GM12878 (cell line): ENCODE measurements at regions not wholly inside any gene's neighbourhood (a gene's known extent, or its start where the extent isn't known, plus 50 kb on each side); places are given as distances from the start of the nearest gene placed in this dataset.

ENCODE experiments used
- ATAC-seq: fragments of 200-7000 bp; cut with Tn5 transposase; 3 replicates; pipeline ENCODE4 v1.9.1; 2020; ENCODE audit warnings: mild to moderate bottlenecking, moderate library complexity
- BruUV-seq: library from RNA; stranded (reverse); fragments of 400-500 nt; replicated peaks from 2 replicates; lab custom pipeline; 2021; lab: Mats Ljungman, UMichigan
- CTCF ChIA-PET: fragments of 300-600 bp; sonication (Branson Sonifier 250); formaldehyde crosslinking; extraction: SDS; loops from one replicate; lab custom pipeline; 2021; ENCODE audit warnings: inconsistent platforms; lab: Yijun Ruan, JAX
- POLR2A ChIA-PET: fragments of 350-600 bp; formaldehyde crosslinking; extraction: SDS; loops from one replicate; lab custom pipeline; 2021; ENCODE audit warnings: inconsistent platforms; lab: Charles Lee
- RAD21 ChIA-PET: fragments of 300-600 bp; sonication (Branson Sonifier 250); formaldehyde crosslinking; loops from one replicate; lab custom pipeline; 2023; ENCODE audit warnings: antibody characterized with exemption; ENCODE audit not compliant: unreplicated experiment; lab: Charles Lee
- SMC1A ChIA-PET: fragments of 300-600 bp; sonication (Branson Sonifier 250); formaldehyde crosslinking; loops from one replicate; lab custom pipeline; 2023; ENCODE audit not compliant: unreplicated experiment, uncharacterized antibody; lab: Charles Lee
- DNase-seq: peaks from one replicate; pipeline ENCODE4 v3.0.0-alpha.2; 2011; ENCODE audit warnings: low read depth, low spot score
- FAIRE-seq: peaks from 3 replicates; lab custom pipeline; 2011; peaks lifted over from hg19 to GRCh38; lab: Jason Lieb, UNC
- H2AFZ ChIP-seq: 2 replicates; pipeline ENCODE4 v1.6.0; 2011; ENCODE audit warnings: low read depth, low read length, control low read depth; ENCODE audit not compliant: control insufficient read depth
- H3K27ac ChIP-seq: 2 replicates; pipeline ENCODE4 v1.5.1; 2011; ENCODE audit warnings: control low read depth; ENCODE audit not compliant: control insufficient read depth, insufficient read depth
- H3K27me3 ChIP-seq, 2 experiments: replicated peaks in 1 of 2; 2 replicates each; pipeline versions ENCODE4 v1.6.0 to v1.6.1; 2011; ENCODE audit warnings: low read length in 1 of 2; ENCODE audit not compliant: control insufficient read depth in 2 of 2, insufficient read depth in 2 of 2
- H3K36me3 ChIP-seq, 2 experiments: 2 replicates each; pipeline ENCODE4 v1.5.1; 2011; ENCODE audit warnings: low read length in 1 of 2; ENCODE audit not compliant: control insufficient read depth in 2 of 2, insufficient read depth in 2 of 2
- H3K4me1 ChIP-seq: 2 replicates; pipeline ENCODE4 v1.6.1; 2011; ENCODE audit warnings: mild to moderate bottlenecking, low read length, moderate library complexity, mixed read lengths; ENCODE audit not compliant: control insufficient read depth, insufficient read depth
- H3K4me2 ChIP-seq: 2 replicates; pipeline ENCODE4 v1.6.0; 2011; ENCODE audit warnings: control low read depth; ENCODE audit not compliant: control insufficient read depth, insufficient read depth
- H3K4me3 ChIP-seq: fragments of 200-600 bp; sonication (generic); 2 replicates; pipeline ENCODE4 v1.5.1; 2016
- H3K79me2 ChIP-seq: 2 replicates; pipeline ENCODE4 v1.6.0; 2011; ENCODE audit warnings: low read length; ENCODE audit not compliant: control insufficient read depth, insufficient read depth
- H3K9ac ChIP-seq: 2 replicates; pipeline ENCODE4 v1.8.0; 2011; ENCODE audit warnings: low read length, control low read depth, mixed read lengths; ENCODE audit not compliant: control insufficient read depth, insufficient read depth
- H3K9me3 ChIP-seq: replicated peaks from 3 replicates; pipeline ENCODE4 v1.5.1; 2011; ENCODE audit warnings: mild to moderate bottlenecking, low read length; ENCODE audit not compliant: control insufficient read depth, insufficient read depth
- H4K20me1 ChIP-seq: 2 replicates; pipeline ENCODE4 v1.6.0; 2011; ENCODE audit not compliant: control insufficient read depth, insufficient read depth
- BACH1 ChIP-seq: fragments of 450-650 bp; IDR thresholded peaks from 2 replicates; pipeline ENCODE4 v1.6.1; 2017; ENCODE audit warnings: mild to moderate bottlenecking, borderline replicate concordance
- CBX5 ChIP-seq: sonication (generic); IDR thresholded peaks from 2 replicates; pipeline ENCODE4 v1.6.1; 2016; ENCODE audit warnings: low read depth, moderate library complexity, mild to moderate bottlenecking, inconsistent platforms
- EP300 ChIP-seq, 2 experiments: fragments of 150-350 bp in 1 of 2; IDR thresholded peaks; 2 replicates each; pipeline ENCODE4 v1.6.1; 2011 to 2012; ENCODE audit warnings: low read depth in 2 of 2, low read length in 2 of 2, borderline replicate concordance in 1 of 2, improper control_type of control experiment in 1 of 2, inconsistent platforms in 1 of 2; ENCODE audit not compliant: control insufficient read depth in 1 of 2
- HCFC1 ChIP-seq: fragments of 150-350 bp; IDR thresholded peaks from 2 replicates; pipeline ENCODE4 v1.6.1; 2014; ENCODE audit warnings: low read length
- IKZF1 ChIP-seq: fragments of 450-650 bp; conservative IDR thresholded peaks from 2 replicates; pipeline ENCODE4 v1.6.1; 2017; ENCODE audit warnings: antibody characterized with exemption, mild to moderate bottlenecking
- IRF4 ChIP-seq: IDR thresholded peaks from 2 replicates; pipeline ENCODE4 v1.6.1; 2011; ENCODE audit warnings: low read depth, low read length
- MTA2 ChIP-seq: fragments of 450-650 bp; IDR thresholded peaks from 2 replicates; pipeline ENCODE4 v1.6.1; 2016; ENCODE audit warnings: low read depth, mild to moderate bottlenecking, moderate library complexity
- NR2C2 ChIP-seq: IDR thresholded peaks from 2 replicates; pipeline ENCODE4 v1.6.1; 2011; ENCODE audit warnings: borderline replicate concordance, low read depth; ENCODE audit not compliant: control insufficient read depth, insufficient read length
- SREBF2 ChIP-seq: IDR thresholded peaks from 2 replicates; pipeline ENCODE4 v1.6.1; 2012; ENCODE audit warnings: mild to moderate bottlenecking, low read length
- ZSCAN29 ChIP-seq: fragments of 450-650 bp; IDR thresholded peaks from 2 replicates; pipeline ENCODE4 v1.6.1; 2017; ENCODE audit warnings: mild to moderate bottlenecking, moderate library complexity
- WGBS: methylation state at CpG from one replicate; pipeline ENCODE4 v1.1.6; 2016; ENCODE audit warnings: low lambda C conversion rate; ENCODE audit not compliant: insufficient replicate concordance, insufficient coverage; ENCODE audit errors: missing lambda C conversion rate; 5-methylcytosine and 5-hydroxymethylcytosine counted together
- in situ Hi-C: fragments of 300-500 bp; cut with MboI; formaldehyde crosslinking; loops from 9 replicates; pipeline ENCODE4 v1.14.3; 2018; ENCODE audit warnings: mixed read lengths
- intact Hi-C: fragments of 100-400 bp; cut with micrococcal nuclease; formaldehyde crosslinking; loops from one replicate; pipeline ENCODE4 v1.14.2; 2022; ENCODE audit not compliant: unreplicated experiment

- ChIA-PET CTCF (interaction anchor here (0.6 to 2.1 kb wide), 4 partner anchors 35 to 1223 kb away, joined by 3 to 10 read pairs (median 4); no protein-coding TSS in a partner anchor), SMC1A (interaction anchor here (1.0 kb wide), 1 partner anchor 10 kb away, joined by 3 read pairs; no protein-coding TSS in a partner anchor), RAD21 (no interaction called here), POLR2A (no interaction called here)
- DNase-seq (no peak), FAIRE-seq (no peak), ATAC-seq (no peak)
- BruUV-seq = no TSS peak
- WGBS = 51% methylated on average over 7 of the region's 7 CpGs
- in situ Hi-C loops = no loop called here
- Histone ChIP-seq H2AFZ (no peak overlapping the region), H3K36me3 (no peaks in the 10 kb centered on the region), H3K4me2 (no peak overlapping the region), H3K4me1 (no peaks in the 10 kb centered on the region), H3K79me2 (no peaks in the 10 kb centered on the region), H4K20me1 (no peaks in the 10 kb centered on the region), H3K4me3 (no peak overlapping the region), H3K9ac (no peak overlapping the region), H3K27ac (no peak overlapping the region), H3K27me3 (no peaks in the 10 kb centered on the region; a peak in 1 of 4 replicates), H3K9me3 (no peaks in the 10 kb centered on the region; the same call in 2 of the 3 replicates)
- TF ChIP-seq IKZF1 = no peak
- TF ChIP-seq BACH1 = no peak
- TF ChIP-seq IRF4 = no peak
- no peak for TF ChIP-seq EP300 (IDR thresholded peaks at IDR 0.05; ENCODE audit: borderline replicate concordance in 1 of 2, control insufficient read depth in 1 of 2, low read depth in 2 of 2, low read length in 2 of 2)
- no peak for TF ChIP-seq HCFC1
- no peak for TF ChIP-seq NR2C2
- no peak for TF ChIP-seq CBX5
- TF ChIP-seq MTA2 = no peak
- no peak for TF ChIP-seq ZSCAN29
- no peak for TF ChIP-seq SREBF2
- intact Hi-C loops = no loop called here
Observed at GRCh38 chr2:216557413-216557812, 58.8 kb downstream of the RPL37A start.
